Activated CD8-positive, alpha-beta memory T cell treated with anti-CD3 and anti-CD28 coated beads, Interleukin-2, amount 50 U/mL, for 48 hours (primary cell): ENCODE measurements at regions not wholly inside any gene's neighbourhood (a gene's known extent, or its start where the extent isn't known, plus 50 kb on each side); places are given as distances from the start of the nearest gene placed in this dataset.

Experiments used
- DNase-seq: peaks from one replicate; pipeline ENCODE4 v3.0.0-alpha.2; 2020

DNA sequence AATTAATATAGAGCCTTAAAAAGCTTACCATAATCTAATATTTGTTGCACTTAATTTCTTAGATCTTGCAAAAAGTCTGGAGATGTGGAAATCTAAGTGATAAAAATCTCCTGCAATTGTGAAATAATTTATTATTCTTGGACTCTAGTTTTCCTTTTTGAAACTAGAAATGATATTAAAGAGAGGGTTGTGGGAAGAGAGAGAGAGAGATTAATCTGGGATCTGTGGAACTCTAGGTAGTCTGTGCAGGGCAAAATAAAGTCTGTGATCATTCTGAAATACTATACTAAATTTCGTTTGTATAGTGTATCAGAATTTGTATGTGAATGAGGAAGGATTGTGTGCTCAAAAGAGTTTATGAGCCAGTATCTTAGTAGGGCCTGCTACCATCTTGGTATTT, 692.3 kb downstream of the RWDD3 start:
- DNase-seq: no peak

DNA sequence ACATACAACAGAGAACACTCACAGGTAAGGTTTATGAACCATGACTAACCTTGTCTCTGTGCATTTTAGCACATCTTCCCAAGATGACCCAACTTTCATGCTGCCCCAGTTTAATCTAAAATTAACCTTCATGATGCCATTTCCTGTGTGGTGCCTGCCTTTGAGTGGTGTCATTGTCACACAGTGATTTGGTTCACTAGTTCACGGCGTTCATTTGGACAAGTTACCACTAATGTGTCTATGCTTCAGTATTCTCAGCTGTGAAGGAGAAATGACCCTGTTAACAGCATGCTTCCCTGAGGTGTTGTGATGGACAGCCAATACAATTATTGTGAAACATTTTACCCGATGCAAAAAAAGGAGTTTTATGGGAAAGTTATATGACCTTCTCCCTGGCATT, 693.1 kb downstream of the RWDD3 start:
- no peak for DNase-seq

- no peak for DNase-seq
These were observed 701.7 kb downstream of the RWDD3 start for GRCh38 chr1:95935719-95936118.

DNA sequence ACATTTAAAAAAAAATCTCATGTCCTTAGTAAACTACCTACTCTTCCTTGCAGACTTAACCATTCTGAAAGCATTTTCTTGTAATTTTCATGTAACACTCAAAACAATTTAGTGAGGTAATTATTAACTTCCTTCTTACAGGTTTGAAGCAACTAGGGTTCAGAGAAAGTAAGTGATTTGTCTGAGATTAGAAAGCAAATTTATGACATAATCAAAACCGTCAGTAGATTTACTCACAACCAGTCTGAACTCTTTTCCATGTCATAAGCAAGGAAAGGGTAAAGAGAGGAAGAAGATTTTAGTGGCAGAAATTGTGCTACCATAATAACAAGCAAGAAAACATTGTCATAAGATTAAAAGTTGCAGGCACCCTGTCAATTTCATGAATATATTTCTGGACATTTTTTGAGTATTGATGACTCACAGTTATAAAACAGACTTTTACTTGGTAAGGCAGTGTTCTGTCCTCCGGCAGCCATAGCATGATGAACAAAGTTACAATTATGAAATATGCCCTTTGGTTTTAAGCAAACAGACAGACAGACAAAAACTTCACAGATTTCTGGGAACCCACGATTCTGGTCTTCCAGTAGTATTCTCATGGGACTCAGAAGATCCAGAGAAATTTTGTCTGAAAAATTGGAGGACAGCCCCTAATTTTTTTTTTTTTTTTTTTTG, 707.2 kb downstream of the RWDD3 start:
- no peak for DNase-seq

GRCh38 chr1:95948023-95948422, 714.0 kb downstream of the RWDD3 start:
- DNase-seq: no peak

- no peak for DNase-seq
These were observed 717.5 kb downstream of the RWDD3 start for GRCh38 chr1:95951371-95952102.

DNA sequence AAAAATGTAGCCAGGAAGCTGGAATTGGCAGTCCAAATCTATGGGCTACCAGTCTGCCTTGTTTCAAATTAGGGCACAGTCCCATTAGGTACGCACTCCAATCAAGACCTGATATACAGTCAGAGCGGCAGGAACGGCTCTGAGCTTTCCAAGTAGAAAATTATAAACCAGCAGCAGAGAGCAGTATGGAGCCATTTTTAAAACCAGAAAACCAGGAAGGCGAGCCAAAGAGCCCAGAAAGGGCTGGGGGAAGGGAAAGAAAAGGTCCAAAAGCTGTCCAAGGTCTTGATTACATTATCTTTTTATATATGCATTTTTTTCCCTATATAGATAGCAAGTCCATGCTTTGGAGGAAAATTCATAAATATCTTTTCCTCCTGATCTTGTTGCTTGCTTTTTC, 719.0 kb downstream of the RWDD3 start:
- no peak for DNase-seq

DNA sequence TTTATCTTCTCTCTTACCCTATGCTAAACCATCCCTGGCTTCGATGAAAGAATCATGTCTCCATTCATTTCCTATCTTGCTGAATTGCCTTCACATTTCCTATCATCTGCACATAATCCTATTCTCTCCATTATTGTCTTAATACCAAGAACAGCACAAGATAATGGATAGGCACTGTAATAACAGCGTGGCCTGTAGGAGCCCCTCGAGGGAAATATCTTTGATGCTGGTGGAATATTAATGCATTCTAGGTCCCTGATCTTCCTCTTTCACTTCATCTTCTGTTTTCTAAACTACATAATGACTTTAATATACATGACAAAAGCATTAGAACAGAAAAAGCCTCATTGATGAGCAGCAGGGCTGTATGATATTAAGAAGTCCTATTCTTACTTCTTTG, 720.6 kb downstream of the RWDD3 start:
- no peak for DNase-seq

DNA sequence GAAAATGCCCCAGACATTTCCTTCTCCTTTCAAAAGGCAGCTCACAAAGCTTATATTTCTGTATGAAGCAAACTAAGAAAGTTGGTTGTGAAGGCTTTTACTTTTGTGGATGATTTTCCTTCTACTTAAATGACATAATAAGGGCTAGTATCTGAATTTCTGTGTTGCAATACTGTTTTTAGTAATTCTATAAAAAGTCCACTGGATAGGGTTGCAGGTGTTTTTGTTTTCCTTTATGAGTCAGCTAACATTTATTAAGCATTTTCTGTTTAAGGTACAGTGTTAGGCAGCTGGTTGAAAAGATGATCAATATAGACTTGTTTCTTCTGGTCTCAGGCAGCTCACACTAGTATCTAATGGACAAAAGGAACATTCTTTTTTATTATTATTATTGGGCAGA, 722.2 kb downstream of the RWDD3 start:
- no peak for DNase-seq

DNA sequence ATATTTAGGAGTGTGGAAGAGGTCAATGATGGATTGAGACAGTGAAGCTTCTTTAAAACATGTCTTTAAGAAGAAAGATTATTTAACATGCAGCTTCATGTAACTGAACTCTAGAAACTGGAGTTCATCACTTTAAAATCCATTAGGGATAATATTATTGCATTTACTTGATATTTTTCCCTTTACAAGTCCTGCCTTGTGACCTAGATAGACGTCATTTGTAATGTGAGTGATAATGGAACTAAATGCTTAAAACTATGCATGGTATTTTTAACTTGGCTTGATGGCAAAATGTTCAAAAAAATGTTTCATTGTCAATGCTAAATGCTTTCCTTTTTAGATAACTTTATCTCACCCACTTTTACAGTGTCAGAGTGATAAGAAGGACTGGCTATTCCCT, 723.7 kb downstream of the RWDD3 start:
- DNase-seq: no peak

DNA sequence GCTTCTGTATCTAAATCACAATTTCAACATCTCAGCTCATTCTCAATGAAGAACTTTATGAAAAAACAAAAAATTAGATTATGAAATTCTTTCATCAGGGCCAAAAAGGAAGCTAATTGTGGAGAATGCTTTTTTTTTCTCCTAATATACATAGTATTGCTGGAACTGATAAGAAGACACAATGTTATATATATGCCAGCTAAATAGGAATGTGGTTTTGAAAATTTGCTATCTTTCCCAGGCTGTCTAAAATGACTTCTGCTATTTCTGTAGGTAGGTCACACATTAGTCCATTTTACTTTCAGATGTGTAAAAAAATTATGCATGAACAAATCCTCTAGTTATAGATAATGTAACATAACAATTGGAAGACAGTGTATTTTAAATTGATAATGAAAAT, 732.9 kb downstream of the RWDD3 start:
- no peak for DNase-seq

GRCh38 chr1:95974586-95974985, 740.6 kb downstream of the RWDD3 start:
- no peak for DNase-seq

DNA sequence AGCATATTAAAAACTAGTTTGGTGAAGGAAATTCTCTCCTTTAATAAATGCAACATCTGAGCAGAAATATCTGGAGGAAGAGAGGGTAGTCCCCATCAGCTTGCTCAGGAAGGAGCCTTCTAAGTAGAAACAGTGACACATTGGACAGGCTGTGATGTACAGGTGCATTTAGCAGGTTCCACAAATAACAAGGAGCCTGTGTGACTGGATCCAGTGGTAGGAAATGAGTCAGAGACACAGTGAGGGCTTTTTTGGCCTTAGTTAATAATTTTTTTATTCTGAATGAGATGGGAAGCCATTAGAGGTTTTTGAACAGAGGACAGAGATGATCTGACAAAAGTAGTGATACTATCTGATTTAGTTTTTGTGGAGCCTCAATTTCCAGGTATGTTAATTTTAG, 738.9 kb upstream of the PTBP2 start:
- no peak for DNase-seq

DNA sequence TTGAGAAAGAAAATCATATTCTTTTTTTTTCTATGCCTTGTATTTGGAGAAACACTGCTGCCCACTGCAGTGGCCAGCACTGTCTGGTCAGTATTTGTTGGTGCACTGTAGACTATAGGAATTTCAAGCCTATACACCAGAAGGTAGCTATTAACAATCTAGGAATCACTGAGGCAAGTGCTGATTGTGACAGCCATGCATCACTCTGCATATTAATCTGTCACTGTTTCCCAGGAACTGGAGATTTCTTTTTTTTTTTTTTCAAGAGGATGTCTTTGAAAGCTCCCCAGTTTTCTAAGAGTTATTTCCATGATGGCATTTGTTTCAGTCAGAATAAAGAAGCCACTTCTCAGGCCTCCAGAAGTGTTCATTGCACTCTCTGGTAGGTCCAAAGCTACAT, 737.8 kb upstream of the PTBP2 start:
- DNase-seq: no peak

DNA sequence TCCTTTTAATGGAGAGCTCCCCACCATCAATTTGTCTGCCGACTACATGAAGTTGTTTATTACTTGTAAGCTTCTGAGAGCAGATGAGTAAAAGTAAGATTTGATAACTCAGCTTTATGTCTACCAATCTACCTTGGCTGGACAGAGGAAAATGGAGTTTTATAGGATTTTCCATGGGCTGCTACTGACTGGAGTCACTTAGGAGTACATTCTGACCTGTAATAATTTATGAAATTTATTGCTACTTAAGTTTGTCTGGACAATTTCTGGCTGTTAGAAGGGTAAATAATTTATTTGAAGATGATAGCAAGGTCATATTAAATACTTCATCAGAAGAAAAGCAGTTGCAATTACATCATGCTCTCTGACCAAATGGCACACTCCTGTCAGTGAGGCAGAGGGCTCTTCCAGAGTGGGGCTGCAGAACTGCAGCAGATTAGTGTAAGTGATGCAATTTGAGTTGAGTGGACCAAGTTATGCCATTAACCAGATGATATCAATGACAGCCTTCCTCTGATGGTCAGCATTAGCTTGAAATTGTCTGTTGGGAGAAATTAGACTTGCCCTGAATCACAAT, 736.7 kb upstream of the PTBP2 start:
- no peak for DNase-seq

GRCh38 chr1:95990033-95990432, 731.6 kb upstream of the PTBP2 start:
- DNase-seq: no peak

DNA sequence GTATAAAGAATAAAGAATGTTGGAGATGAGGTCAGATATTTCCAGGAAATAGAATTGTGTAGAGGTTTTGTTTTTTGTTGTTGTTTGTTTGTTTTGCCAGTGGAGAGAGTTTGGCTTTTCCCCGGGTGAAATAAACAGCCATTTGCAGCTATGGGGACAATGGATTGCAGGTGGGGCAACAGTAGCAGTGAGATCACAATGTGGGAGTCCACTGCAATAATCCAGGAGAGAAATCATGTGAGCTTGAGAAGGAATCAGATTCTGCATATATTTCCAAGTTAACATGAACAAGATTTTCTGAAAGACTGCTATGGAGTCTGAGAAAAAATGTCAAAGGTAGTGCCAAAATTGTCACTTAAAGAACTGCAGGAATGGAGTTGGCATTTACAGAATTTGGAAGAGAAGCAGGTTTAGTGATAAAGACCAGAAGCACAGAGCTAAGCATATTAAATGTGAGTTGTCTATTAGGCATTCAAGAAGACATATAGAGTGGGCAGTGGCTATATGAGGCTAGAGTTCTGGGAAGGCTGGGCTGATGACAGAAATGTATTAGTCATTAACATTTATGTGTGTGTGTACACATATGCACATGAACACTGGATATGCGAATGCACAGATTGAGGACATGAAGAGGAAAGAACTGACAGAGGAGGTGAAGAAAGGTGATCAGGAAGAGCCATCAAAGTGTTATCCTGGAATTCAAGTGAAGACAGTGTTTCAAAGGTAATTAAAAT, 729.6 kb upstream of the PTBP2 start:
- DNase-seq: no peak

GRCh38 chr1:95994643-95995042, 726.9 kb upstream of the PTBP2 start:
- no peak for DNase-seq

DNA sequence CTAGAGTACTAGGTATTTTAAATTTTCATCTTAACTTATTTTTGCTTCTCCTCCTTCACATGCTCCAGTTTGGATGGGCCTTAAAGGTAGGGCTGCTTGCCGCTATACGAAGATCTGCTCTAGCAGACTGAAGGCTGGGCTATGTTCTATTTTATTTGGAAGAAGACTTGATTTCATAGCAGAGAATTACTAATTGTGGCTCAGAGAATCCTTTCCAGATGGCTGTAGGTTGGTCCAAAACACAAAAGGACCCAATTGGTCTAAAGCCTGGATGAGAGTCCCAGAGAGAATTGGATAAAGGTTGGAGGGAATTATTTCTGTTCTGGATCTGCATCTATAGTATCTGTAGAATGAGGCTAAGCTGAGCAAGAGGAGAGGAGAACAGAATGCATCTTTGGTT, 719.4 kb upstream of the PTBP2 start:
- DNase-seq: no peak

DNA sequence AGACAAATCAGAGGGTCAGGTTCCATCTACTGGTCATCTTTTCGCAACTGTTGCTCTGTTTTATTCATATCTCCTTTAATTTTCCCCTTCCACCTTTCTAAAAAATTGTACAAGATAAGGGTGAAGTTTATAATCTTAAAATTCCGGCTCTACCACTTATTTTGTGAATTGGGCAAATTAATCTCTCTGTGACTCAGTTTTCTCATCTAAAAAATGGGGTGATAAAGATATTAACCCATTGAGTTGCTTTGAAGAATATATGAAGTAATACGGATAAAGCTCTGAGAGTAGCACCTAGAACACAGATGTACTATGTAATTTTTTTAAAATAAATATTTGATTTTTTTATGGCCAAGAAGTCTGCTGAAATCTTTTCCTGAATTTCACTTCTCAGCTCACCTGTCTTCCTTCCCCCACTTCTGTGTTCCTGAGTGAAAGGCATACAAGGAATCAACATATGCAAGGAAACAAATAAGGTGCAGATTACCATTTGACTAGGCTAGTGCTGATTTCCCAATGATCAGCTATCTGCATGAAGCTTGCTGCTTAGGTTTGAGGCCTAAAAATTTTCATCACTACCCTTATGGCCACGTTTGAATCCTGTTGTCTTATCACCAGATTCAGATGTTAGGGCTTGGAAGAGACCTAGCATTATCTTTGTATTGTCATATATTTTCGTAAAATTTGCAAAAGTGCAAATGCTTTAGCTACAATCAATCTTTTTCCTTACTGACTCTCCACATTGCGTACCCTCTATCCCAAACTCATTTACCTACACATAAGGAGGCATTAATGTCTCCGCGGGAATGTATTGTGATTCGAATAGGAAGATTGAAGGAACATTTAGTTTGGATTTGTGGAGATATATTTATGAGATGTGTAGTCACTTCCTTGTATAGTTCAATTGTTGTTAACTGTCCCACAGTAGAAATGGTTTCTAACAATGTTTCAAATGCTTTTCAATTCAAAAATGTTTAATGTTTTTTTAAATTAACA, 718.3 kb upstream of the PTBP2 start:
- DNase-seq: no peak

- DNase-seq: no peak
These were observed 711.7 kb upstream of the PTBP2 start for GRCh38 chr1:96009831-96010434.

DNA sequence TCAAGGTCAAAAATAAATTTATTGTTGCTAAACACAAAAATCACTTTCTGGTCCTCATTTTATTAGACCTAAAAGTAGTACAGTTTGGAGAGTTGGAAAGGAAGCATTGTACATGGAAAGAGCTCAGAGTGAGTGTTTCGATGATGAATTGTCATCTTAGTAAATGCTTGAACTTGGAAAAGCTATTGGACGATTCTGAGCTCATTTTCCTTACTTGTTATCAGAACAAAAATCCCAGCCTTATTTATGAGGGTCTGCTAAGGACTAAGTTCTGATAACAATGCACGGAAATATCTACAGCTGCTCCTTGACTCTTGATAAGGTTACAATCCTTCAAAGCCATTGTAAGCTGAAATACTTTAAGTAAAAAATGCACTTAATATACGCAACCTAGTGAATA, 710.0 kb upstream of the PTBP2 start:
- no peak for DNase-seq
